ENCODE measurements at regions not wholly inside any gene's neighbourhood (a gene's known extent, or its start where the extent isn't known, plus 50 kb on each side); places are given as distances from the start of the nearest gene placed in this dataset.

GRCh38 chr10:78527296-78527695, 493.6 kb downstream of the RPS24 start:
- TF ChIP-seq TARDBP (IDR thresholded peaks at IDR 0.05) = no peak
- TF ChIP-seq PKNOX1 (IDR thresholded peaks at IDR 0.05) = no peak
- no peak for TF ChIP-seq HDGF (IDR thresholded peaks at IDR 0.05; ENCODE audit: borderline replicate concordance)

All from HEK293T (cell line).